ENCODE measurements at regions not wholly inside any gene's neighbourhood (a gene's known extent, or its start where the extent isn't known, plus 50 kb on each side); places are given as distances from the start of the nearest gene placed in this dataset.

DNA sequence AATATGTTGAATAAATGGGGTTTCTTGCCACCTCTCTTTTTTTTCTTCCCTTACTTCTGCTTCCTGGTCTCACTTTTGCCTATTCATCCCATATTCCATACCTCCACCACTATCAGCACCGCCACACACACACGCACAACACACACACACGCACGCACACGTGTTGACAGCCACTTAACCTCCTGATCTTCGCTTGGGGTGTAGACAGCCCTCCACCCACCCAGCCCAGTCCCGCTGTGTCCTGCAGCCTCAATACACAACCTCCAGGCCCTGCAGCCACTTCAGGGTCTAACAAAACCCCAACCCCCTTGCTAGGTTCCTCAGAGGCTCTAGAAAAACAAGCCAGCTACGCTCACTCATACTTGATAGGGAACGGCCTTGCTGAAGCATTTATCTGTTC is 72.3 kb downstream of the LINC00237 start:
- no peak for DNase-seq

- DNase-seq: no peak
Measured at GRCh38 chr20:21031666-21032065, 74.5 kb downstream of the LINC00237 start.

DNA sequence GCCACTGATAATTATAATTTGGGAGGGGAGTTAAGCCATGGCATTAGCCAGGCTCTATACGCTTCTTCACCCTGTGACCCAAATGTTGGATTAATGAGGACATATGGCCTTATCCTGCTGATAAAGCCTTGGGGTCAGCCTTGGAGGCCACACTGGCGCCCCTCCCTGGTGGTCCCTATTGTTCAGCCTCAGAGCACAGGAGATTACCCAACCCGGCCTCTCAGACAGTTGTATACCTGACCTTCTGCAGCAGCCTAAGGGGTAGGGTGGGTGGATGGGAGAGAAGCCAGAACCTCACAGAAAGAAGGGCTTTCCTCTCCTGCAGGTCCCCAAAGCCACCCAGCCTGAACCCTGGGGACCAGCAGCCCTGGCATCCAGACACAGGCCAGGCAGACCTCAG is 76.8 kb downstream of the LINC00237 start:
- peak; percentile 71 for DNase-seq

DNA sequence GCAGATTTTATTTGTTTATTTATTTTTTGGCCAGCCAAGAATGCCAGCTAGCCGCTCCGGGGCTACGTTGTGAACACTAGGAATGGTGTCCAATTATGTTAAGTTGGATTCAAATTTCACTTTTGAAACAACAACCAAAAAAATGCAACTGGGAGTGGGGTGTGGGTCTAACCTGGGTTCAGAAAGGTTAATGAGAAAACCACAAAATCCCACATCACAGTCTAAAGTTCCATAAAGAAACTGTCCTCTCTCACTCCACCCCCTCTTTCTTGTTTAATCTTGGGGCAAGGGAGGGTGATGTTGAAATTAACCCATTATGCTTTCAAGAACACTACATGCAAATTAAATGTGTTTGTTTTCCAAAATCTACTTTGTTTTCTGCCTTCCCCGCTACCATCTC is 77.2 kb downstream of the LINC00237 start:
- peak; percentile 15 for DNase-seq

- DNase-seq: peak; percentile 11
Measured at GRCh38 chr20:21028436-21028835, 77.7 kb downstream of the LINC00237 start.

- peak; percentile 45 for DNase-seq
Measured at GRCh38 chr20:21027569-21027968, 78.6 kb downstream of the LINC00237 start.

DNA sequence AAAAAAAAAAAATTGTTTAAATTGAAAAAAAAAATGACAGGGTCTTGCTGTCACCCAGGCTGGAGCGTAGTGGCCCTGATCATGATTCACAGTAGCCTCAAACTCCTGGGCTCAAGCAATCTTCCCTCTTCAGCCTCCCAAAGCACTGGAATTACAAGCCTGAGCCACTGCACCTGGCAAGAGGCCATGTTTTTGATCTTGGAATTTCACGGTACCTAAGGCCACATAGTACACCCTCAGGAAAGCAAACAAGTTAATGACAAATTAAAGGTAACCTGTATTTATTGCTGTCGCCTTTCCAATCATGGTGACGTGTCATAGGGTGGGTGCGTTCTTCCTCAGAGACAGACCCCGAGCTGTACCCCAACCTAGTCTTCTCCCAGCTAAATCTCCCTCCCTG is 79.2 kb downstream of the LINC00237 start:
- DNase-seq: no peak

DNA sequence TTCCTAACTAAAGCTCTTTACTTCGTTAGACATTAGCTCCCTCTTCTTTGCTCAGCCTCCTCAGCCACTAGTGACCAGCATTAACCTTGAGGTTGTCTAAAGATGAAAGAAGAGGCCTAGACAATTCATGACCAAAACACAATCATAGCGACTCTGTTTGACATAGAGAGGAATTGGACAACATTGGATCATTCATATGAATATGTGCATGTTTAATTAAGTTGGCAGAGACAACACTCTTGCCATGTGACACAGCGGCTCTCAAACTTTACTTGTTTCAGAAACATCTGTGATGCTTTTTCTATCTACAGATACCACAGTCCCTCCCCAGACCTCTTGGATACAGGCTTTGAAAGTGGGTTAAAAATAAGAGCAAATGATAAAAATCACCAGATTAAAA is 81.7 kb downstream of the LINC00237 start:
- DNase-seq: no peak

- DNase-seq: no peak
Measured at GRCh38 chr20:21022925-21023324, 83.2 kb downstream of the LINC00237 start.

- no peak for DNase-seq
Measured at GRCh38 chr20:21021472-21021790, 84.7 kb downstream of the LINC00237 start.

DNA sequence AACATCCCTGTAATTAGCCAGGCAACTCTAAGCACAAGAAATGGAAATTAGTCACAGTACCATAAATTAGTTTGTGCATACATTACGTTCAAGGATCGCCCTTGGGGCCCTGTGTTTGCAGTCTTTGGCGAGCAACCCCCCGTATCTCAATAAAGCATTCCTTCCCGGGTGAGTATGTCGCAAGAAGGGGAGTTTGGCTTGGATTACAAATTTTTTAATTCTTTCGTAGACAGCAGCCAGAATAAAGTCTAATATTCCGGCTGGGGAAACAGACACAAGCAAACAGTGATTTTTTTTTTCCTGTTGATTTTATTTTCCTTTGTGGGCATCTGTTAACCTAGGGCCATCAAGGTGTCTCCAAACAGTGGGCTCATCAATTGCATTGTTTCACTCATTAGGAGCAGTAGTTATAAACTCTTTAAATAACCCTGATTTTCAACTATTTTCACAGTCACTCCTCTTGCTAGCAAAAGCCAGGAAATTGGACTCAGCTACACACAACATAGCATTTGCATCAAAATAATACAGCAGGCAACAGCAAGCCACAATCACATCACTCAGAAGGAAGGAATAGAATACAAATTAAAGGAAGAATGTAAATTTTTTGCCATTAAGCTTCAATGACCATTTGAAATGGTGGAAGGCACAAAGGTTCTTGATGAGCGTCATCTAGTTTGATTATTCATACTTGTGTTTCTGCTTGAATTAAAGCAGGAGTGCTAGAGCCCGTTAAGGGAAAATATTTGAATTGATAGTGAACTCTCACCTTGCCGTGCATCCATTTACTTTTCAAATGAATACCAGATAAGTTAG is 85.3 kb downstream of the LINC00237 start:
- DNase-seq: peak; percentile 18

- DNase-seq: peak; percentile 81
Measured at GRCh38 chr20:21019814-21020658, 86.1 kb downstream of the LINC00237 start.

DNA sequence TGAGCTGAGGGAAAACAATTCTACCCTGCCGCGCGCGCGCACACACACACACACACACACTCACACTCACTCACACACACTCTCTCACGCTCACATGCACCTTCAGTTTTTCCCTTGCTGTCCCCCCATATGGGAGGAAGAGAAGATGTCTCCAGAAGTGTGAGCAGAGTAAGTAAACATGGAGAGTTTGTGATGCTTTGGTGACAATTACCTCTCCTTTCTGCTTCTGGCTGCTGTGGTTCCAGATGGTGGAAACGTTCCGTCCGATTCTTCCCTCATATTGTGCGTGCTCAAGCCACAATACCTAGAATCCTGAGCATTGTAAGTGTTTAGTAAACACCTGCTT is 86.7 kb downstream of the LINC00237 start:
- DNase-seq: peak; percentile 74

DNA sequence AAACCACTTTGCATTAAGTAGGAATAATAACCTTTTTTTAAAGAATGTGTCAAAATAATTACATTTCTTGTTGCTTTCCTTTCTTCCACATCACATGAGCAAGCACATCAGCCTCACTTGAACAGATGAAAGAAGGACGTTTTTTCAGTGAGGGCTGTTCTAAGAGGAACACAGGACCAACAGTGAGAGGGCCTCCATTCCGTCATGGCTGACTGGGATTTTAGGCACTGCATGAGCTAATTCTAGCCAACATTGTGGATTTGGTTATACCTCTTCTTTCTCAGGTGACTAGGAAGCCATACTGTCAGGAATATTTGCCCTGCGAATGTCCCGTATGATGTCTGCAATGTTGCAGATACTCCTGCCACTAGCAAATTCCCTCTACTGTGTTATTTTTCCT is 87.6 kb downstream of the LINC00237 start:
- DNase-seq: peak; percentile 12

DNA sequence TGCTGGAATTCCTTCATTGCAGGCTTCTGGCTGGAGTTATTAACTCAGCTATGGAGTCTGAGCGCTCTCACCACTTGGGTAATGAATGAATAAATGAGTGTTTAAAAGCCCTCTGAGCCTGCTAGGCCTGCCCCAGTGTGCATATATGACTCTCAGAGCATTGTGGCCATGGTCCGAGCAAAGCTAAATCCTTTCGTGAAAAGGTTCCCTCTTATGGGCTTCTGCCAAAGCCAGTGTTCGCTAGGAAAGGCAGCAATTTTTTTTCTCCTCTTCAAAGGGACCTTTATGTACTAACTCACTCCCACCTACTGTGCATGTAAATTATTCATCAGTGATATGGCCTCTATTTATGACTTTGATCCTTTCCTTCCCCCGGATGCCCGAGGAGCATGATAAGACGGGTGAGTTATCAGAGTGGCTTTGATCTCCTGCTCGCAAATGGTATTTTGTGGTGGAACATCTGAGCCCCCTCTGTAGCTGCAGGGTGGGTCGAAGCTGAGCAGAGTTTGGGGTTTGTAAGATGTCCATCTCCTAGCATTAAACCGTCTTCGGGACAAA is 88.6 kb downstream of the LINC00237 start:
- DNase-seq: peak; percentile 48

DNA sequence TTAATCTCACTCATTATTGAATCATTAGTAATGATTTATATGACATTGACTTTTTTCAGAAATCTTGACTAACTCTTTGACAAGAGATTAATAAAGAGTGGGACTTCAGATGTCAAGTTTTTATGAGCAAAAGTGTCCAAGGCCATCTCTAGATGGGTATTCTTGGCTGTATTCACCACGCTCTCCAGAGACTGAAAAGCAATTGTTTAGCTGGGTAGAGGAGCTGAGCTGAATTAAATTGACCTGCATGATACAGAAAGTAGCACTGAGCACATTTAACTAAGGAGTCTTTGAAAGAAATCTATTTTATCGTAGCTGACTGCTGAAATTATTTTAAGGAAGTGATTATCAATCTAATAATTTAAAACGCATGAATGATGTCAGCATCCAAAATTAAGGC is 89.4 kb downstream of the LINC00237 start:
- DNase-seq: peak; percentile 8

DNA sequence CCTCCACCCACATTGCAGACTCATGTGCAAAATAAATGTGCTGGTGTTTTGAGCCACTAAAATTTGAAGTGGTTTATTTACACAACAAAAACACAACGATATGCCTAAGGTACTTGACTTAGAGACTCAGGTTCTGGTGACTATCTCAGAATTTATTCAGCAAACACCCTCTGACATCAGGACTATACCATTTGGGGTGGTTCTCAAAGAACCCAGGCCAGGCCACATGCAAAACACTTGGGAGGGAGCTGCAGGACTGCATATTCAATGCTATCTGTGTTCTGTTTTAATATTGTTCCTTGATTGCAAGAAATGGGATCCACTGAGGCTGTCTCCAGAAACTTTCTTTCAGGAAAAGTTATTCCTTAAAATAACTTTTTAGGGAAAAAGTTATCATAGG is 91.6 kb downstream of the LINC00237 start:
- no peak for DNase-seq

- DNase-seq: no peak
Measured at GRCh38 chr20:21008951-21009350, 97.2 kb downstream of the LINC00237 start.

DNA sequence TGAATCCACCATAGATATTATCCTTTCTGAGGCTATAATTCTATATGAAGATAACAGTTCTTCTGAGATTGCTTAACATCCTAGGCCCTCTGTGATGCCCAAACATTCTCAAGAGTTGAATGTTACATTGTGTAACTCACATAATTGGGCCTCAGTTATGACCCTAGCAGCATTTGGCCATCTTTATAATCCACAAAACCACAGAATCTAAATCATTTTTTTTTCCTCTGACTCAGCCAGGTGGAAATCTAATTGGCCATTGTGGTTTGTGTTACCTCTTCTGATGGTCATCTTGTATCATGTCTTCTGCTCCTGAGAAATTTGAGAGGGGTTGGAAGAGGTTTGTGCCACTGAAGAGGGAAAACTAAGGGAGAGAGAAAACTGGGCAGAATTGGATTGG is 99.5 kb downstream of the LINC00237 start:
- no peak for DNase-seq

GRCh38 chr20:21004386-21005076 is 101.6 kb downstream of the LINC00237 start:
- no peak for DNase-seq

DNA sequence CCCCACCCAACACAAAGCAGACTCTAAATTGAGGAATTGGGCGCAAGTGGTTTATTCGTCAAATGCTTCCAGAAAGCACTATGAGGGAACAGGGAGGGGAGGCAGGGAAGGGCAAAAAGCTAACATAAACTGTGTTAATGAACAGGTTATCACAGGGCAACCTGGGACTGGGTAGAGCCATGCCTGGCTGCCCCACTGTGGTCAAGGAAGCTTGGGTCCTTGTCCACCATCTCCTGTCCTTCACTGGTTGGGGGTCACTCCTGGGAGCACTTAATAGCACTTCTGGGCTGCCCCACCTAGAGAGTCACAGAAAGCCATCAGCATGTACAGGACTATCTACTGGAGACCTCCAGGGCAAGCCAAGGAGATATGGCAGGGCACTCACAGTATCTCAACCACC is 102.3 kb downstream of the LINC00237 start:
- no peak for DNase-seq

DNA sequence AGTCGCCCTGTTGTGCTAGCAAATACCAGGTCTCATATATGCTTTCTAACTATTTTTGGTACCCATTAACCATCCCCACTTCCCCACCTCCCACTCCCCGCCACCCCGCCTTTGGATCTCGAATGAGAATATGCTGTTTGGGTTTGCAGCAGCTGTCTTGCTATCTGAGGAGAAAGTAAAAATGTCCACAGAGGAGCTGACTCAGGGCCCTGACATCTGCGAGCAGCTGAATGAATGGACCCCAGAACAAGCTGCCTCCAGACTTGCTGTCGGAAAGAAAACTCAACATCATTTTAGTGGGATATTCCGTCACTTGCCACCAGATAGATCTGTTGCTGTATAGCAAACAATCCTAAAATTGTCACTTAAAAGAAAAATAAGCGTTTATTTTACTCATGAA is 103.7 kb downstream of the LINC00237 start:
- no peak for DNase-seq

- DNase-seq: peak; percentile 72
Measured at GRCh38 chr20:20993372-20993771, 112.8 kb downstream of the LINC00237 start.
